Activated gamma-delta T cell (primary cell): ENCODE measurements at regions not wholly inside any gene's neighbourhood (a gene's known extent, or its start where the extent isn't known, plus 50 kb on each side); places are given as distances from the start of the nearest gene placed in this dataset.

Experiments used
- DNase-seq: peaks from one replicate; lab custom pipeline; 2025; lab: John Stamatoyannopoulos, UW

GRCh38 chr3:83513677-83514076 lies 1445.1 kb upstream of the CADM2 start:
- no peak for DNase-seq

- DNase-seq = no peak
Observed at GRCh38 chr3:83514130-83514914, 1444.5 kb upstream of the CADM2 start.

GRCh38 chr3:83515123-83515522 lies 1443.7 kb upstream of the CADM2 start:
- no peak for DNase-seq

GRCh38 chr3:83523470-83524073 lies 1435.2 kb upstream of the CADM2 start:
- no peak for DNase-seq

GRCh38 chr3:83524901-83525300 lies 1433.9 kb upstream of the CADM2 start:
- no peak for DNase-seq

- no peak for DNase-seq
Observed at GRCh38 chr3:83559082-83559481, 1399.7 kb upstream of the CADM2 start.

- no peak for DNase-seq
Observed at GRCh38 chr3:83567935-83568334, 1390.9 kb upstream of the CADM2 start.

GRCh38 chr3:83581546-83581945 lies 1377.2 kb upstream of the CADM2 start:
- DNase-seq = no peak

- DNase-seq = no peak
Observed at GRCh38 chr3:83601704-83602103, 1357.1 kb upstream of the CADM2 start.

- DNase-seq = no peak
Observed at GRCh38 chr3:83622526-83622925, 1336.3 kb upstream of the CADM2 start.

GRCh38 chr3:83625261-83625660 lies 1333.5 kb upstream of the CADM2 start:
- no peak for DNase-seq

- no peak for DNase-seq
Observed at GRCh38 chr3:83628471-83628870, 1330.3 kb upstream of the CADM2 start.

GRCh38 chr3:83632526-83632925 lies 1326.3 kb upstream of the CADM2 start:
- no peak for DNase-seq

GRCh38 chr3:83633758-83634157 lies 1325.0 kb upstream of the CADM2 start:
- no peak for DNase-seq

- no peak for DNase-seq
Observed at GRCh38 chr3:83649692-83650091, 1309.1 kb upstream of the CADM2 start.

GRCh38 chr3:83655083-83655482 lies 1303.7 kb upstream of the CADM2 start:
- no peak for DNase-seq

- DNase-seq = no peak
Observed at GRCh38 chr3:83662381-83662960, 1296.3 kb upstream of the CADM2 start.

- DNase-seq = no peak
Observed at GRCh38 chr3:83670416-83670815, 1288.4 kb upstream of the CADM2 start.

GRCh38 chr3:83683937-83684598 lies 1274.7 kb upstream of the CADM2 start:
- DNase-seq = no peak

- no peak for DNase-seq
Observed at GRCh38 chr3:83706669-83707068, 1252.1 kb upstream of the CADM2 start.

- no peak for DNase-seq
Observed at GRCh38 chr3:83715307-83715706, 1243.5 kb upstream of the CADM2 start.

GRCh38 chr3:83729576-83729975 lies 1229.2 kb upstream of the CADM2 start:
- no peak for DNase-seq

- DNase-seq = no peak
Observed at GRCh38 chr3:83734656-83735055, 1224.1 kb upstream of the CADM2 start.
